ENCODE measurements at regions not wholly inside any gene's neighbourhood (a gene's known extent, or its start where the extent isn't known, plus 50 kb on each side); places are given as distances from the start of the nearest gene placed in this dataset.
"Not testable (repeated sequence)": the region's sequence is repeated elsewhere in the genome, so short reads cannot be mapped to it uniquely, and the experiment has no call there.

GRCh38 chr13:80074811-80075210 lies 266.1 kb downstream of the SPRY2 start:
- no peak overlapping the region for H3K4me3 ChIP-seq (ENCODE audit: low read depth, low read length)
- TF ChIP-seq CTCF (IDR thresholded peaks at IDR 0.05; ENCODE audit: control insufficient read depth, extremely low read depth, insufficient read depth) = no peak
- DNase-seq (ENCODE audit: low read depth) = no peak

- no peak for DNase-seq (ENCODE audit: low read depth)
- no peak for TF ChIP-seq CTCF (IDR thresholded peaks at IDR 0.05; ENCODE audit: control insufficient read depth, extremely low read depth, insufficient read depth)
- H3K4me3 ChIP-seq (ENCODE audit: low read depth, low read length) = no peak overlapping the region
Measured at GRCh38 chr13:80074143-80074752, 266.7 kb downstream of the SPRY2 start.

- DNase-seq (ENCODE audit: low read depth) = no peak
- H3K4me3 ChIP-seq (ENCODE audit: low read depth, low read length) = no peak overlapping the region
- TF ChIP-seq CTCF (IDR thresholded peaks at IDR 0.05; ENCODE audit: control insufficient read depth, extremely low read depth, insufficient read depth) = no peak
Measured at GRCh38 chr13:80072231-80072630, 268.7 kb downstream of the SPRY2 start.

- TF ChIP-seq CTCF (IDR thresholded peaks at IDR 0.05; ENCODE audit: control insufficient read depth, extremely low read depth, insufficient read depth) = no peak
- H3K4me3 ChIP-seq (ENCODE audit: low read depth, low read length) = no peak overlapping the region
- no peak for DNase-seq (ENCODE audit: low read depth)
Measured at GRCh38 chr13:80070024-80070703, 270.8 kb downstream of the SPRY2 start.

GRCh38 chr13:80069374-80069773 lies 271.6 kb downstream of the SPRY2 start:
- no peak for TF ChIP-seq CTCF (IDR thresholded peaks at IDR 0.05; ENCODE audit: control insufficient read depth, extremely low read depth, insufficient read depth)
- no peak for DNase-seq (ENCODE audit: low read depth)
- no peak overlapping the region for H3K4me3 ChIP-seq (ENCODE audit: low read depth, low read length)

GRCh38 chr13:80065996-80066395 lies 274.9 kb downstream of the SPRY2 start:
- no peak for TF ChIP-seq CTCF (IDR thresholded peaks at IDR 0.05; ENCODE audit: control insufficient read depth, extremely low read depth, insufficient read depth)
- H3K4me3 ChIP-seq (ENCODE audit: low read depth, low read length) = no peak overlapping the region
- no peak for DNase-seq (ENCODE audit: low read depth)

GRCh38 chr13:80062416-80062815 lies 278.5 kb downstream of the SPRY2 start:
- H3K4me3 ChIP-seq (ENCODE audit: low read depth, low read length); DNase-seq (ENCODE audit: low read depth): not testable (repeated sequence)

All from LNCaP clone FGC (cell line).